Breast epithelium (tissue), 3 donors: ENCODE measurements at regions not wholly inside any gene's neighbourhood (a gene's known extent, or its start where the extent isn't known, plus 50 kb on each side); places are given as distances from the start of the nearest gene placed in this dataset.

ENCODE experiments used
- CTCF ChIP-seq, 3 donors: fragments of 450-650 bp; IDR thresholded peaks; one replicate each; pipeline ENCODE4 v1.5.1; 2016 to 2017; ENCODE audit warnings: antibody characterized with exemption in 3 of 3, mild to moderate bottlenecking in 3 of 3, moderate library complexity in 3 of 3
- POLR2A ChIP-seq: fragments of 450-650 bp; IDR thresholded peaks from one replicate; pipeline ENCODE4 v1.6.1; 2016; ENCODE audit warnings: antibody characterized with exemption, mild to moderate bottlenecking, moderate library complexity

- no peak for TF ChIP-seq CTCF (IDR thresholded peaks at IDR 0.05)
- TF ChIP-seq POLR2A: no peak
These were observed 720.6 kb downstream of the SEMA5A start for GRCh38 chr5:8825139-8825757.
